ENCODE measurements at regions not wholly inside any gene's neighbourhood (a gene's known extent, or its start where the extent isn't known, plus 50 kb on each side); places are given as distances from the start of the nearest gene placed in this dataset.

GRCh38 chr18:8894823-8895222, 189.5 kb downstream of the MTCL1 start:
- TF ChIP-seq, protein P1, sequence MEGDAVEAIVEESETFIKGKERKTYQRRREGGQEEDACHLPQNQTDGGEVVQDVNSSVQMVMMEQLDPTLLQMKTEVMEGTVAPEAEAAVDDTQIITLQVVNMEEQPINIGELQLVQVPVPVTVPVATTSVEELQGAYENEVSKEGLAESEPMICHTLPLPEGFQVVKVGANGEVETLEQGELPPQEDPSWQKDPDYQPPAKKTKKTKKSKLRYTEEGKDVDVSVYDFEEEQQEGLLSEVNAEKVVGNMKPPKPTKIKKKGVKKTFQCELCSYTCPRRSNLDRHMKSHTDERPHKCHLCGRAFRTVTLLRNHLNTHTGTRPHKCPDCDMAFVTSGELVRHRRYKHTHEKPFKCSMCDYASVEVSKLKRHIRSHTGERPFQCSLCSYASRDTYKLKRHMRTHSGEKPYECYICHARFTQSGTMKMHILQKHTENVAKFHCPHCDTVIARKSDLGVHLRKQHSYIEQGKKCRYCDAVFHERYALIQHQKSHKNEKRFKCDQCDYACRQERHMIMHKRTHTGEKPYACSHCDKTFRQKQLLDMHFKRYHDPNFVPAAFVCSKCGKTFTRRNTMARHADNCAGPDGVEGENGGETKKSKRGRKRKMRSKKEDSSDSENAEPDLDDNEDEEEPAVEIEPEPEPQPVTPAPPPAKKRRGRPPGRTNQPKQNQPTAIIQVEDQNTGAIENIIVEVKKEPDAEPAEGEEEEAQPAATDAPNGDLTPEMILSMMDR (IDR thresholded peaks at IDR 0.05) = no peak
- TF ChIP-seq POLR2A (IDR thresholded peaks at IDR 0.05; ENCODE audit: low read depth) (no peak), EP300 (IDR thresholded peaks at IDR 0.05) (no peak), POLR2AphosphoS5 (IDR thresholded peaks at IDR 0.05) (no peak)
